GM23338 (cell line): ENCODE measurements at regions not wholly inside any gene's neighbourhood (a gene's known extent, or its start where the extent isn't known, plus 50 kb on each side); places are given as distances from the start of the nearest gene placed in this dataset.

Source experiments
- ATAC-seq: fragments of 200-7000 bp; cut with Tn5 transposase; 3 replicates; pipeline ENCODE4 v1.9.1; 2020
- DNase-seq: peaks from one replicate; pipeline ENCODE4 v3.0.0-alpha.2; 2015; ENCODE audit warnings: low spot score
- H2AFZ ChIP-seq: fragments of 200-600 bp; sonication (generic); 2 replicates; pipeline ENCODE4 v1.8.0; 2016; ENCODE audit warnings: antibody characterized with exemption, mild to moderate bottlenecking, moderate library complexity
- H3F3A ChIP-seq: fragments of 200-600 bp; sonication (generic); replicated peaks from 2 replicates; pipeline ENCODE4 v1.8.0; 2017; ENCODE audit warnings: antibody characterized with exemption, mixed run types, low read depth
- H3K27ac ChIP-seq: fragments of 200-600 bp; sonication (generic); 2 replicates; pipeline ENCODE4 v1.6.1; 2016; ENCODE audit warnings: low read depth
- H3K27me3 ChIP-seq: fragments of 200-600 bp; sonication (generic); 2 replicates; pipeline ENCODE4 v1.8.0; 2016; ENCODE audit warnings: mild to moderate bottlenecking, mixed run types, moderate library complexity; ENCODE audit not compliant: insufficient read depth
- H3K36me3 ChIP-seq: fragments of 200-600 bp; sonication (generic); 2 replicates; pipeline ENCODE4 v1.8.0; 2016; ENCODE audit warnings: mild to moderate bottlenecking; ENCODE audit not compliant: insufficient read depth
- H3K4me1 ChIP-seq: fragments of 200-600 bp; sonication (generic); 2 replicates; pipeline ENCODE4 v1.8.0; 2016; ENCODE audit warnings: mild to moderate bottlenecking, moderate library complexity; ENCODE audit not compliant: insufficient read depth
- H3K4me2 ChIP-seq: fragments of 200-600 bp; sonication (generic); 2 replicates; pipeline ENCODE4 v1.7.1; 2017; ENCODE audit warnings: mixed run types
- H3K4me3 ChIP-seq: fragments of 200-600 bp; sonication (generic); 2 replicates; pipeline ENCODE4 v1.6.1; 2016; ENCODE audit warnings: mixed run types
- H3K79me2 ChIP-seq: fragments of 200-600 bp; sonication (generic); replicated peaks from 2 replicates; pipeline ENCODE4 v1.8.0; 2017; ENCODE audit warnings: mild to moderate bottlenecking; ENCODE audit not compliant: insufficient read depth
- H3K9me2 ChIP-seq: fragments of 200-600 bp; sonication (generic); 2 replicates; pipeline ENCODE4 v1.8.0; 2017; ENCODE audit not compliant: insufficient read depth
- H4K20me1 ChIP-seq: fragments of 200-600 bp; sonication (generic); replicated peaks from 2 replicates; pipeline ENCODE4 v1.8.0; 2017; ENCODE audit warnings: mild to moderate bottlenecking; ENCODE audit not compliant: insufficient read depth
- H3K27ac Mint-ChIP-seq: 2 replicates; pipeline ENCODE4 v1.8.0; 2020; ENCODE audit warnings: inconsistent platforms, mild to moderate bottlenecking, moderate library complexity, mixed read lengths
- H3K27me3 Mint-ChIP-seq: 3 replicates; pipeline ENCODE4 v1.8.0; 2022; ENCODE audit warnings: low read depth, mild to moderate bottlenecking, moderate library complexity, mixed read lengths, inconsistent platforms; ENCODE audit not compliant: insufficient read depth, poor library complexity
- H3K36me3 Mint-ChIP-seq: 3 replicates; pipeline ENCODE4 v1.8.0; 2021; ENCODE audit warnings: low read depth, mild to moderate bottlenecking, inconsistent platforms, moderate library complexity, mixed read lengths
- H3K4me1 Mint-ChIP-seq: 3 replicates; pipeline ENCODE4 v1.8.0; 2020; ENCODE audit warnings: mild to moderate bottlenecking, inconsistent platforms, mixed read lengths
- H3K4me3 Mint-ChIP-seq: 3 replicates; pipeline ENCODE4 v1.8.0; 2021; ENCODE audit warnings: moderate library complexity, mild to moderate bottlenecking, inconsistent platforms, mixed read lengths
- H3K9me3 Mint-ChIP-seq: 3 replicates; pipeline ENCODE4 v1.8.0; 2020; ENCODE audit warnings: moderate library complexity, mild to moderate bottlenecking, inconsistent platforms, mixed read lengths
- CREB1 ChIP-seq: fragments of 250-450 bp; sonication (Bioruptor Pico); IDR thresholded peaks from 2 replicates; pipeline ENCODE4 v1.5.0; 2020; ENCODE audit warnings: low read depth, mild to moderate bottlenecking, moderate library complexity
- CTCF ChIP-seq, 2 experiments: fragments of 200-600 bp in 1 of 2; sonication (generic) in 1 of 2; conservative IDR thresholded peaks; 2 replicates each; pipeline versions ENCODE4 v1.5.1 to v1.6.1; 2016 to 2017; ENCODE audit warnings: antibody characterized with exemption in 2 of 2, low read depth in 2 of 2, mild to moderate bottlenecking in 2 of 2, moderate library complexity in 1 of 2
- ETS1 ChIP-seq: IDR thresholded peaks from 2 replicates; pipeline ENCODE4 v1.6.1; 2016; ENCODE audit warnings: antibody characterized with exemption
- EZH2 ChIP-seq: fragments of 200-600 bp; sonication (generic); IDR thresholded peaks from one replicate; pipeline ENCODE4 v1.8.0; 2017; ENCODE audit warnings: antibody characterized with exemption, mild to moderate bottlenecking, low read depth; ENCODE audit not compliant: unreplicated experiment
- EZH2phosphoT487 ChIP-seq: fragments of 200-600 bp; sonication (generic); IDR thresholded peaks from one replicate; pipeline ENCODE4 v1.8.1; 2018; ENCODE audit warnings: antibody characterized with exemption; ENCODE audit not compliant: unreplicated experiment
- NANOG ChIP-seq: IDR thresholded peaks from 2 replicates; pipeline ENCODE4 v1.6.1; 2016; ENCODE audit warnings: antibody characterized with exemption, borderline replicate concordance
- STAT1 ChIP-seq: IDR thresholded peaks from one replicate; pipeline ENCODE4 v1.6.1; 2016; ENCODE audit warnings: antibody characterized with exemption; ENCODE audit not compliant: unreplicated experiment
- ZNF114 ChIP-seq: fragments of 250-450 bp; sonication (Bioruptor Pico); IDR thresholded peaks from 2 replicates; pipeline ENCODE4 v1.5.0; 2020; ENCODE audit warnings: mild to moderate bottlenecking, moderate library complexity
- TF ChIP-seq, protein P1 (sequence below): IDR thresholded peaks from one replicate; pipeline ENCODE4 v1.6.1; 2018; ENCODE audit warnings: antibody characterized with exemption; ENCODE audit not compliant: unreplicated experiment

DNA sequence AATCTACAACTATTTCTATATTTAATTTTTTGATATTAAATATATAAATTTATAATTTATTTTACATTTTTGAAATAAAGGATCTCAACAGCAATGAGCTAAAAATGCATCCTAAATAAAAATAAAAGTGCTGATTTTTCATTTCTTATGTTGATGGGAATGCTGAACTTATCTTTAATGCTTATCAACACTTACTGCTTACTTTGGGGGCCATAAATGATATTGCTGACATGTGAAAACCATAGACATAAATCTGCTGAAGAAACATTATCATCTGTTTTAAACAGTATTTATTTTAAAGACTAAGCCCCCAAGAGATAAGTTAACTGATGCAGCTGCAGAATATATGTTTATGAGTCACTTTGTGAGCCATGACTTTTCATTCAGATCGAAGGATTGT is 594.1 kb upstream of the PKN2 start:
- TF ChIP-seq CTCF (conservative IDR thresholded peaks at IDR 0.05; ENCODE audit: low read depth in 2 of 2), result no peak
- no peak for TF ChIP-seq EZH2
- TF ChIP-seq ETS1, result no peak
- ATAC-seq, result no peak
- H3K27me3 Mint-ChIP-seq, result peaks cover 6% of the 10 kb centered on the region
- H3K4me2 ChIP-seq, result no peak overlapping the region
- H3K27ac ChIP-seq, result no peak overlapping the region
- no peaks in the 10 kb centered on the region; the same call in 1 of the 2 replicates for H3K4me1 ChIP-seq
- H3K9me3 Mint-ChIP-seq, result peaks cover 19% of the 10 kb centered on the region
- no peaks in the 10 kb centered on the region for H3F3A ChIP-seq
- no peak overlapping the region for H3K27ac Mint-ChIP-seq
- no peak overlapping the region for H3K4me3 ChIP-seq
- peaks cover 6% of the 10 kb centered on the region for H3K4me1 Mint-ChIP-seq
- no peak overlapping the region for H3K4me3 Mint-ChIP-seq
- DNase-seq, result no peak
- no peaks in the 10 kb centered on the region for H4K20me1 ChIP-seq
- H3K9me2 ChIP-seq, result peaks cover 10% of the 10 kb centered on the region
- H3K36me3 ChIP-seq, result no peaks in the 10 kb centered on the region
- H3K36me3 Mint-ChIP-seq, result peaks cover 8% of the 10 kb centered on the region
- H3K27me3 ChIP-seq, result no peaks in the 10 kb centered on the region
- H2AFZ ChIP-seq, result no peak overlapping the region
- no peaks in the 10 kb centered on the region for H3K79me2 ChIP-seq

- Mint-ChIP-seq H3K4me3 (no peak overlapping the region), H3K27me3 (no peaks in the 10 kb centered on the region), H3K9me3 (no peaks in the 10 kb centered on the region), H3K36me3 (no peaks in the 10 kb centered on the region), H3K4me1 (peaks cover 4% of the 10 kb centered on the region; the same call in 2 of the 3 replicates), H3K27ac (no peak overlapping the region)
- no peak for TF ChIP-seq ZNF114 (CRISPR knock-in tag)
- no peak for TF ChIP-seq EZH2phosphoT487
- no peak overlapping the region for H3K27ac ChIP-seq
- no peaks in the 10 kb centered on the region for H4K20me1 ChIP-seq
- H3K79me2 ChIP-seq, result no peaks in the 10 kb centered on the region
- no peak for DNase-seq
- no peak overlapping the region for H2AFZ ChIP-seq
- no peaks in the 10 kb centered on the region for H3K36me3 ChIP-seq
- no peaks in the 10 kb centered on the region for H3K27me3 ChIP-seq
- H3K4me3 ChIP-seq, result no peak overlapping the region
- no peaks in the 10 kb centered on the region for H3F3A ChIP-seq
- H3K9me2 ChIP-seq, result no peaks in the 10 kb centered on the region
- no peaks in the 10 kb centered on the region for H3K4me1 ChIP-seq
- no peak overlapping the region for H3K4me2 ChIP-seq
- no peak for ATAC-seq
Observed at GRCh38 chr1:88098881-88099280, 585.2 kb upstream of the PKN2 start.

GRCh38 chr1:88101041-88101440 is 583.0 kb upstream of the PKN2 start:
- no peak for DNase-seq
- Histone ChIP-seq H3K4me1 (no peaks in the 10 kb centered on the region), H3K4me2 (no peak overlapping the region), H3K27me3 (no peaks in the 10 kb centered on the region), H3K27ac (no peak overlapping the region), H3K9me2 (no peaks in the 10 kb centered on the region), H3K4me3 (no peak overlapping the region), H4K20me1 (no peaks in the 10 kb centered on the region), H3F3A (no peaks in the 10 kb centered on the region), H3K79me2 (no peaks in the 10 kb centered on the region), H2AFZ (no peak overlapping the region), H3K36me3 (no peaks in the 10 kb centered on the region)
- Mint-ChIP-seq H3K9me3 (no peaks in the 10 kb centered on the region), H3K36me3 (no peaks in the 10 kb centered on the region), H3K27ac (no peak overlapping the region), H3K27me3 (no peaks in the 10 kb centered on the region), H3K4me3 (no peak overlapping the region), H3K4me1 (peaks cover 4% of the 10 kb centered on the region; the same call in 2 of the 3 replicates)
- no peak for ATAC-seq
- TF ChIP-seq ZNF114 (CRISPR knock-in tag) (no peak), NANOG (no peak), STAT1 (no peak), CTCF (conservative IDR thresholded peaks at IDR 0.05; ENCODE audit: low read depth in 2 of 2) (no peak), EZH2 (no peak), CREB1 (CRISPR knock-in tag) (no peak), ETS1 (no peak), EZH2phosphoT487 (no peak)
- TF ChIP-seq, protein P1, sequence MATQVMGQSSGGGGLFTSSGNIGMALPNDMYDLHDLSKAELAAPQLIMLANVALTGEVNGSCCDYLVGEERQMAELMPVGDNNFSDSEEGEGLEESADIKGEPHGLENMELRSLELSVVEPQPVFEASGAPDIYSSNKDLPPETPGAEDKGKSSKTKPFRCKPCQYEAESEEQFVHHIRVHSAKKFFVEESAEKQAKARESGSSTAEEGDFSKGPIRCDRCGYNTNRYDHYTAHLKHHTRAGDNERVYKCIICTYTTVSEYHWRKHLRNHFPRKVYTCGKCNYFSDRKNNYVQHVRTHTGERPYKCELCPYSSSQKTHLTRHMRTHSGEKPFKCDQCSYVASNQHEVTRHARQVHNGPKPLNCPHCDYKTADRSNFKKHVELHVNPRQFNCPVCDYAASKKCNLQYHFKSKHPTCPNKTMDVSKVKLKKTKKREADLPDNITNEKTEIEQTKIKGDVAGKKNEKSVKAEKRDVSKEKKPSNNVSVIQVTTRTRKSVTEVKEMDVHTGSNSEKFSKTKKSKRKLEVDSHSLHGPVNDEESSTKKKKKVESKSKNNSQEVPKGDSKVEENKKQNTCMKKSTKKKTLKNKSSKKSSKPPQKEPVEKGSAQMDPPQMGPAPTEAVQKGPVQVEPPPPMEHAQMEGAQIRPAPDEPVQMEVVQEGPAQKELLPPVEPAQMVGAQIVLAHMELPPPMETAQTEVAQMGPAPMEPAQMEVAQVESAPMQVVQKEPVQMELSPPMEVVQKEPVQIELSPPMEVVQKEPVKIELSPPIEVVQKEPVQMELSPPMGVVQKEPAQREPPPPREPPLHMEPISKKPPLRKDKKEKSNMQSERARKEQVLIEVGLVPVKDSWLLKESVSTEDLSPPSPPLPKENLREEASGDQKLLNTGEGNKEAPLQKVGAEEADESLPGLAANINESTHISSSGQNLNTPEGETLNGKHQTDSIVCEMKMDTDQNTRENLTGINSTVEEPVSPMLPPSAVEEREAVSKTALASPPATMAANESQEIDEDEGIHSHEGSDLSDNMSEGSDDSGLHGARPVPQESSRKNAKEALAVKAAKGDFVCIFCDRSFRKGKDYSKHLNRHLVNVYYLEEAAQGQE, result no peak
